ENCODE measurements at regions not wholly inside any gene's neighbourhood (a gene's known extent, or its start where the extent isn't known, plus 50 kb on each side); places are given as distances from the start of the nearest gene placed in this dataset.

DNA sequence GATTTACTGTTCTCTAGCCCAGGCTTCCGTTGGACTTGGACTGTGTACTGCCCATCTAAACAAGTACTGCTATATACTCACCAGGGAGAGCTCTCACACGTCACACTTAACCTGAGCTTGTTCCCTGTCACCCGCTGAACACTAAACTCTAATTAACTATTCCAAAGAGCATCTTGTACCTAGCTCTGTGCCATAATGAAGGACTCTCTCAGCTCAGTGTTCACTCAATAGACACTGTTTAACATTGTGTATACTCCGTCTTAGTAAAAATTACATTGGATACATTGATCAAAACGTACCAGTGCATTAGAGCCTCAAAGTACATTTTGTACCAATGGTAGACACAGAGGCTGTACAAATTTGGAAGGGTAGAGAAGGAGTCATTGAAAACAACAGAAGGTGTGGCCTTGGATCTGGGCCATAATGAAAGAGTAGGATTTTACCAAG is 55.4 kb upstream of the EPHA7 start:
- no peaks in the 10 kb centered on the region for H3K79me2 ChIP-seq (replicated peaks; ENCODE audit: insufficient read depth, low read length)
- no peak overlapping the region for H2AFZ ChIP-seq (ENCODE audit: low read depth, low read length)
- TF ChIP-seq POLR2AphosphoS5 (IDR thresholded peaks at IDR 0.05) (no peak), REST (IDR thresholded peaks at IDR 0.05; ENCODE audit: borderline replicate concordance) (no peak), CTCF (IDR thresholded peaks at IDR 0.05; ENCODE audit: poor library complexity, severe bottlenecking) (no peak), EP300 (conservative IDR thresholded peaks at IDR 0.05; ENCODE audit: poor library complexity, severe bottlenecking) (no peak), TAF1 (IDR thresholded peaks at IDR 0.05; ENCODE audit: low read depth) (no peak), RAD21 (conservative IDR thresholded peaks at IDR 0.05) (no peak), EZH2 (IDR thresholded peaks at IDR 0.05; ENCODE audit: borderline replicate concordance, insufficient read depth, low read length, poor library complexity, severe bottlenecking) (no peak), SMC3 (conservative IDR thresholded peaks at IDR 0.05; ENCODE audit: poor library complexity) (no peak), MXI1 (conservative IDR thresholded peaks at IDR 0.05; ENCODE audit: poor library complexity, severe bottlenecking) (no peak)
- no peaks in the 10 kb centered on the region for H4K20me1 ChIP-seq (ENCODE audit: insufficient read depth)
- no peaks in the 10 kb centered on the region for H3K27me3 ChIP-seq (ENCODE audit: insufficient read depth, low read depth, low read length)
- H3K9me2 ChIP-seq (ENCODE audit: insufficient read depth, low read length) = no peaks in the 10 kb centered on the region
- no peak overlapping the region for H3K27ac ChIP-seq (ENCODE audit: low read length)
- no peak overlapping the region for H3K9ac ChIP-seq (ENCODE audit: low read length)
- H3F3A ChIP-seq (ENCODE audit: insufficient read depth, low read length, poor library complexity, severe bottlenecking) = no peaks in the 10 kb centered on the region
- H3K4me3 ChIP-seq (ENCODE audit: low read length) = no peak overlapping the region
- H3K9me3 ChIP-seq (ENCODE audit: low read length) = no peaks in the 10 kb centered on the region
- no peak overlapping the region for H3K4me2 ChIP-seq (ENCODE audit: low read length)
- no peaks in the 10 kb centered on the region for H3K36me3 ChIP-seq (ENCODE audit: insufficient read depth, low read length)

- Histone ChIP-seq H2AFZ (ENCODE audit: low read depth, low read length) (no peak overlapping the region), H3K9me2 (ENCODE audit: insufficient read depth, low read length) (no peaks in the 10 kb centered on the region), H3K36me3 (ENCODE audit: insufficient read depth, low read length) (no peaks in the 10 kb centered on the region), H4K20me1 (ENCODE audit: insufficient read depth) (no peaks in the 10 kb centered on the region), H3F3A (ENCODE audit: insufficient read depth, low read length, poor library complexity, severe bottlenecking) (no peaks in the 10 kb centered on the region), H3K27ac (ENCODE audit: low read length) (no peak overlapping the region), H3K9me3 (ENCODE audit: low read length) (no peaks in the 10 kb centered on the region), H3K27me3 (ENCODE audit: insufficient read depth, low read depth, low read length) (no peaks in the 10 kb centered on the region), H3K9ac (ENCODE audit: low read length) (no peak overlapping the region), H3K4me2 (ENCODE audit: low read length) (no peak overlapping the region), H3K79me2 (replicated peaks; ENCODE audit: insufficient read depth, low read length) (no peaks in the 10 kb centered on the region), H3K4me3 (ENCODE audit: low read length) (no peak overlapping the region)
- no peak for TF ChIP-seq SMC3 (conservative IDR thresholded peaks at IDR 0.05; ENCODE audit: poor library complexity)
- no peak for TF ChIP-seq EZH2 (IDR thresholded peaks at IDR 0.05; ENCODE audit: borderline replicate concordance, insufficient read depth, low read length, poor library complexity, severe bottlenecking)
Observed at GRCh38 chr6:93471281-93471680, 51.9 kb upstream of the EPHA7 start.

Small RNA genes in the stretch of these regions (small RNA-seq; reads per million reads assigned to genes)
- gene AL078595.1 (0 reads per million in 3 experiments), gene RF00425 (0 to 0.08 (median 0) reads per million in 3 experiments)

Measured in neural cell (in vitro differentiated cells).